BJ (cell line): ENCODE measurements at regions not wholly inside any gene's neighbourhood (a gene's known extent, or its start where the extent isn't known, plus 50 kb on each side); places are given as distances from the start of the nearest gene placed in this dataset.

ENCODE experiments used
- CTCF ChIA-PET: fragments of 350-600 bp; formaldehyde crosslinking; extraction: SDS; loops from one replicate; lab custom pipeline; 2021; ENCODE audit warnings: antibody characterized with exemption, inconsistent platforms; lab: Yijun Ruan, JAX
- POLR2A ChIA-PET: fragments of 300-600 bp; sonication (Branson Sonifier 250); formaldehyde crosslinking; extraction: SDS; loops from one replicate; lab custom pipeline; 2021; ENCODE audit warnings: antibody characterized with exemption; lab: Charles Lee
- DNase-seq: peaks from one replicate; pipeline ENCODE4 v3.0.0-alpha.2; 2011; ENCODE audit warnings: low read depth
- H3K27me3 ChIP-seq: 2 replicates; pipeline ENCODE4 v1.6.0; 2011; ENCODE audit warnings: low read length; ENCODE audit not compliant: control insufficient read depth, insufficient read depth
- H3K36me3 ChIP-seq: 2 replicates; pipeline ENCODE4 v1.5.1; 2011; ENCODE audit warnings: low read length; ENCODE audit not compliant: control insufficient read depth, insufficient read depth
- H3K4me3 ChIP-seq: 2 replicates; pipeline ENCODE4 v1.5.1; 2011; ENCODE audit warnings: low read depth, mild to moderate bottlenecking, control low read depth, low read length
- CTCF ChIP-seq: IDR thresholded peaks from 2 replicates; pipeline ENCODE4 v1.5.1; 2011; ENCODE audit warnings: low read depth, mild to moderate bottlenecking, control low read depth, inconsistent platforms, low read length, moderate library complexity; ENCODE audit not compliant: insufficient read depth

GRCh38 chr15:29208836-29209235 lies 60.8 kb downstream of the NSMCE3 start:
- TF ChIP-seq CTCF = no peak
- DNase-seq = no peak
- Histone ChIP-seq H3K4me3 (no peak overlapping the region), H3K36me3 (no peaks in the 10 kb centered on the region), H3K27me3 (no peaks in the 10 kb centered on the region)
- POLR2A ChIA-PET = no interaction called here
- CTCF ChIA-PET = no interaction called here

DNA sequence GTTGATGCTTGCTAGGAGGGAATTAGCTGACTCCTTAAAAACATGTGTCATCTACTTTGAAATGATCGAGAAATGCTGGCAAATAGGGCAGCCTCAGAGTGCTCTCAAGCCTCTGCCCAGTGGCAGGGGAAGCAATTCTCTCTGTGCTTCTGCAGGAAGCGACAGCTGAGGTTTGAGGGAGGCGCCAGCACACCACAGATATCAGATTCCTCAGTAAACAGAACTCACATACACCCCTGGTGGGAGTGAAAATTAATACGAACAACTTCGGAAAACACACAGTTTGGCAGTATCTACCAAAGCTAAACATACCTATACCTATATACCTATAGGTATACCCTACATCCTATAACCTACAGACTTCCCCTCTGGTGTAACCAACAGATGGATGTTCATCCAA lies 61.3 kb downstream of the NSMCE3 start:
- ChIA-PET CTCF (interaction anchor here (1.3 kb wide), 1 partner anchor 11 kb away, joined by 3 read pairs; no protein-coding TSS in a partner anchor), POLR2A (no interaction called here)
- no peaks in the 10 kb centered on the region for H3K27me3 ChIP-seq
- DNase-seq = no peak
- no peaks in the 10 kb centered on the region for H3K36me3 ChIP-seq
- H3K4me3 ChIP-seq = no peak overlapping the region
- no peak for TF ChIP-seq CTCF

GRCh38 chr15:29207758-29208108 lies 61.9 kb downstream of the NSMCE3 start:
- TF ChIP-seq CTCF = no peak
- Histone ChIP-seq H3K4me3 (no peak overlapping the region), H3K27me3 (no peaks in the 10 kb centered on the region), H3K36me3 (no peaks in the 10 kb centered on the region)
- ChIA-PET POLR2A (no interaction called here), CTCF (interaction anchor here (1.3 kb wide), 1 partner anchor 11 kb away, joined by 3 read pairs; no protein-coding TSS in a partner anchor)
- no peak for DNase-seq

DNA sequence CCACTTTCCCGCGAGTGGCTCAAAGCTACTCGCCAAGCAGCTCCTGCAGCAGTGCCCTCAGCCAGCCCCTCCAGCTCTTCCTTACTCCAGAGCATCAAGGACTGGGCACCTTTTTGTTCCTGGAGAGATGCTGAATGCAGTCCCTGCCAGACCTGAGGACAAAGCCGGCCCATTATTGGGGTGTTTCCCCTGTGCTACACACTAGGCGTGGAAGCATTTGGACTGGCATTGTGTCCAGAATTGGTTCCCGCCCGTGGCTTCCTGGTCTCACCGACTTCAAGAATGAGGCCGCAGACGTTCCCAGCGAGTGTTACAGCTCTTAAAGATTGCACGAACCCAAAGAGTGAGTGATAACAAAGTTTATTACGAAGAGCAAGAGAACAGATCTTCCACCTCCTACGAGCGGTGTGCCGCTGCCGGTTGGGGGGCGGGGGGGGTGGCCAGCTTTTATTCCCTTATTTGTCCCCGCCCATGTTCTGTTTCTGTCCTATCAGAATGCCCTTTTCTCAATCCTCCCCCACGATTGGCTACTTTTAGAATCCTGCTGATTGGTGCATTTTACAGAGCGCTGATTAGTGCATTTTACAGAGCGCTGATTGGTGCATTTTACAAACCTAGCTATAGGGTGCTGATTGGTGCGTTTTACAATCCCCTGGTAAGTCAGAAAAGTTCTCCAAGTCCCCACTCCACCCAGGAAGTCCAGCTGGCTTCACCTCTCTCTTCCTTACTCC lies 62.4 kb downstream of the NSMCE3 start:
- CTCF ChIA-PET = interaction anchor here (1.3 kb wide), 1 partner anchor 10 kb away, joined by 3 read pairs; no protein-coding TSS in a partner anchor
- Histone ChIP-seq H3K4me3 (no peak overlapping the region), H3K27me3 (no peaks in the 10 kb centered on the region), H3K36me3 (no peaks in the 10 kb centered on the region)
- DNase-seq = no peak
- TF ChIP-seq CTCF = no peak
- POLR2A ChIA-PET = interaction anchor here (0.6 kb wide), 1 partner anchor 420 kb away, joined by 16 read pairs; no protein-coding TSS in a partner anchor

DNA sequence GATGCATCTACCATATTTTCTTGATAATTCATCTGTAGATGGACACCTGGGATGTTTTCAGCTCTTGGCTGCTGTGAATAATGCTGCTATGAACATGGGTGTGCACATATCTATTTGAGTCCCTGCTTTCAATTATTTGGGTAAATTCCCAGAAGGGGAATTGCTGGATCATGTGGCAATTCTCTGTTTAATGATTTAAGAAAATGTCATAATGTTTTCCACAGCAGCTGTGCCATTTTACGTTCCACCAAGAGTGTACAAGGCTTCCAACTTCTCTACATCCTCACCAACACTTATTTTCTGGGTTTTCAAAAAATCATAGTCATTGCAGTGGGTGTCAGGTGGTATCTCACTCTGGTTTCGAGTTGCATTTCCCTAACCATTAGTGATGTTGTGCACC lies 64.4 kb downstream of the NSMCE3 start:
- Histone ChIP-seq H3K4me3 (no peak overlapping the region), H3K27me3 (no peaks in the 10 kb centered on the region), H3K36me3 (no peaks in the 10 kb centered on the region)
- CTCF ChIA-PET = no interaction called here
- POLR2A ChIA-PET = no interaction called here
- TF ChIP-seq CTCF = no peak
- no peak for DNase-seq
